ENCODE measurements at regions not wholly inside any gene's neighbourhood (a gene's known extent, or its start where the extent isn't known, plus 50 kb on each side); places are given as distances from the start of the nearest gene placed in this dataset.

- TF ChIP-seq CTCF (conservative IDR thresholded peaks at IDR 0.05; ENCODE audit: control insufficient read depth, insufficient read depth, low read depth, low read length), result no peak
- no peak for DNase-seq (ENCODE audit: low read depth)
- no peak overlapping the region for H3K4me3 ChIP-seq (ENCODE audit: control insufficient read depth, low read depth, low read length)
Measured at GRCh38 chr6:137739544-137739943, 127.5 kb upstream of the TNFAIP3 start.

GRCh38 chr6:137740091-137740755 is 126.8 kb upstream of the TNFAIP3 start:
- no peak for TF ChIP-seq CTCF (conservative IDR thresholded peaks at IDR 0.05; ENCODE audit: control insufficient read depth, insufficient read depth, low read depth, low read length)
- H3K4me3 ChIP-seq (ENCODE audit: control insufficient read depth, low read depth, low read length), result no peak overlapping the region
- DNase-seq (ENCODE audit: low read depth), result peak; percentile 61

- no peak for TF ChIP-seq CTCF (conservative IDR thresholded peaks at IDR 0.05; ENCODE audit: control insufficient read depth, insufficient read depth, low read depth, low read length)
- no peak for DNase-seq (ENCODE audit: low read depth)
- no peak overlapping the region for H3K4me3 ChIP-seq (ENCODE audit: control insufficient read depth, low read depth, low read length)
Measured at GRCh38 chr6:137740967-137741761, 125.9 kb upstream of the TNFAIP3 start.

DNA sequence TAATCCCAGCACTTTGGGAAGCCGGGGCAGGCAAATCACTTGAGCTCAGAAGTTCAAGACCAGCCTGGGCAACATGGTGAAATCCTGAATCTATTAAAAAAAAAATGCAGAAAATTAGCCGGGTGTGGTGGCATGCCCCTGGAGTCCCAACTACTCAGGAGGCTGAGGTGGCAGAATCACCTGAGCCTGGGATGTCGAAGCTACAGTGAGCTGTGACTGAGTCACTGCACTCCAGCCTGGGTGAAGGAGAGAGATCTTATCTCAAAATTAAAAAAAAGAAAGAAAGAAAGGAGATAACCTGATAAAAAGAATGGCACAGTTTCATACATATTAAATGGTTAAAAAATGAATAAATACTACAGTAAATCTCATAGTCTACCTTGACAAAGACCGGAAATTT is 123.6 kb upstream of the TNFAIP3 start:
- no peak for TF ChIP-seq CTCF (conservative IDR thresholded peaks at IDR 0.05; ENCODE audit: control insufficient read depth, insufficient read depth, low read depth, low read length)
- H3K4me3 ChIP-seq (ENCODE audit: control insufficient read depth, low read depth, low read length), result no peak overlapping the region
- no peak for DNase-seq (ENCODE audit: low read depth)

DNA sequence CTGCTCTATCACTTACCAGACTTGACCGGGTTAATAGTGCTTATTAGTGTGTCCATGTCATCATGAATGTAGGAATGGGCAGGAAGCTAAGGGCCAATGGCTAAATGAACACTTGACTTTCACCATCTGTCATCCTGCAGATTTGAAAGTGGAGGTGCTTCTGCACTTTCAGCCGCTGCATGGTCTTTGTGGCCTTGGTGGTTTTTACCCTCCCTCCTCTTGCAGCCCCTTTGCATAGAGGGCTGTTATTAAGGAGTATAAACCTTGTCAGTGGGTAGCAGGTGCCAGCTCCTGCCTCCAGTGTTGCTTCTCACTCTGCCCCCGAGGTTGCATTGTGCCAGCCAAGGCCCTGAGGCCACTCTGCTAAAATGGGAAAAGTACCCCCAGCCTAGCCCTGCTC is 122.2 kb upstream of the TNFAIP3 start:
- no peak for TF ChIP-seq CTCF (conservative IDR thresholded peaks at IDR 0.05; ENCODE audit: control insufficient read depth, insufficient read depth, low read depth, low read length)
- no peak for DNase-seq (ENCODE audit: low read depth)
- H3K4me3 ChIP-seq (ENCODE audit: control insufficient read depth, low read depth, low read length), result no peak overlapping the region

DNA sequence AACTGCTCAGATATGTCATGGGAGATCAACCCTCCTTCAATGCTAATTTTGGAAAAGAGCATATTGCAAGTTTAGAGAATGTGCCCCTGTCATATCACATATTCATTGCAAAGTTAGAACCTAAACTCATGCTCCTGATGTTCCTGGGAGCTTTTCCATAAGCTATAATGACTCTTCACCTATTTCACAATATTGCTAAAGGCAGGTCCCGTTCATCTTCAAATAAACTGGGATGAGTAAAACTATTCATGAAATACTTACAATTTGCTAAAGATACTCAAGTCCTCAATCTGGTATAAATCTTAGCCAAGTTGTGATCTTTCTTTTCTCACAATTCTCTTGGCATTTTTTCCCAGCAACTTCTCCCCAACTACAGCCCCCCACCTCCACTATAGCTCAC is 121.7 kb upstream of the TNFAIP3 start:
- peak; percentile 44 for DNase-seq (ENCODE audit: low read depth)
- H3K4me3 ChIP-seq (ENCODE audit: control insufficient read depth, low read depth, low read length), result no peak overlapping the region
- TF ChIP-seq CTCF (conservative IDR thresholded peaks at IDR 0.05; ENCODE audit: control insufficient read depth, insufficient read depth, low read depth, low read length), result no peak

Measured in fibroblast of mammary gland (primary cell).